HG02885 (cell line): ENCODE measurements at regions not wholly inside any gene's neighbourhood (a gene's known extent, or its start where the extent isn't known, plus 50 kb on each side); places are given as distances from the start of the nearest gene placed in this dataset.

Source experiments
- ATAC-seq: cut with Tn5 transposase; IDR thresholded peaks from one replicate; pipeline ENCODE4 v1.9.1; 2021; ENCODE audit warnings: mild to moderate bottlenecking; ENCODE audit not compliant: unreplicated experiment, poor library complexity

GRCh38 chr1:218948446-218948845 is 225.2 kb upstream of the LYPLAL1 start:
- ATAC-seq: no peak

DNA sequence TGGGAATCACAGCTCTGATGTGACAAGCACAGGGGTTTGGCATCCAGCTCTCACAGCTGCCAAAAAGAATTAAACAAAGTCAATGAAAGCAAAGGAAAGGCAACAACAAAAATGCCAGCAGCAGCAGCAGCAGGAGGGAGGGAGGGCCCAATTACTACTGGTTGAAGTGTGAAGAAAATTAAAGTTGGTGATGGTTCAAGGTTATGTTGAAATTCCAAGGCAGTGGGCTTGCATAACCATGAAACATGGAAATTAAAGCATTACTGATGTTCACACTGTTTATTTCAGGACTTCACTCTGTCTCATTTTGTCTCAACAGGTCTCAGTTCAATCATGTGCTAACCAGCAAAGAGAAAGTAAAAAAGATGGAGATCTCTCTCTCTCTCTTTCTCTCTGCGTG is 220.3 kb upstream of the LYPLAL1 start:
- no peak for ATAC-seq

DNA sequence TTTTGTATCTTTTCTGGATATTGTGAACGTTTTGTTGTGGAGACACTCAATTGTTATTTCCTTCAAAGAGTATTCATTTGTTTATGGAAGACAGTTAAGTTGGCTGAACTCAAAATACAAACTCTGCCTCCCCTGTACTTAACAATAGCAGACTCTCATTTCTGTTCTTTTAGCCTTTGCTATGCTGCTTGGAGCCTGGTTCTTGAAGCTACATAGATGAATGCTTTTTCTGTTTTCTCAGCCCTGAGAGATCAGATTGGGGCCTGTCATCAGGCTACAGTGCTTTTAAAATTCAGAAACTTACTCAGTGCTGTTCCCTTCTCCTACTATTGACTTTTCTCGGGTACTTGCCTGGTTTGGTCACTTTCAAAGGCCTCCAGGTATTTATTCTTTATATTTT is 215.7 kb upstream of the LYPLAL1 start:
- no peak for ATAC-seq

GRCh38 chr1:218959784-218960183 is 213.9 kb upstream of the LYPLAL1 start:
- ATAC-seq: no peak

DNA sequence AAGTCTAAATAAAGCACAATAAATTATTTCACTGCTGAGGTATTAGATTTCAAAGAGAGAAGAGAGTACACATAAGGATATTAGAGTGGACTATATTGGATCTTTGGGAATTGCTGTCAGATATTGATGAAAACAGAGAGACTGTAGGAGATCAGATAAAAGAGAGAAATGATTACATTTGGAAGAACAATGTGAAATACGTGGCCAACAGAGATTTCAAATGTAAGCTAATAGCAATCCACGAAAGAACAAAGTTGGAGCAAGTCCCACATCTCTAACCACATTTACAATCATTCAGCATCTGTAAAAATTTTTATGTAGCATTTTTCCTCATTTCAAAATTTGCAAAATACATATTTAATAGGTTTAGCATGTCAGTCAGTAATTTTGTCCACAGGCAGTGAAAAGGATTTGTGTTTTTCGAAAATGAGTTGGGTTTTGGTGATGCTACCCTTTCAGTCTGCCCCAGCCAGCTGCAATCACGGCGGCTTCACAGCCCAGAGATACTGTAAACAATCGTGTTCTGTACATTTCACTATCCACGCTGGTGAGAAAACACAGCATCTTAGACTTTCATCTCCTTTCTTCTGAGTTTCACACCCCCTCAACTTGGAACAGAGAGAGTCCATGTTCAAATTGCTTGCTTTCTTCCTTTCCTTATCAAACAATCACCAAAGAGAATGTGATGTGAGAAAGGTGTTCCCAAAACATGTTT is 209.1 kb upstream of the LYPLAL1 start:
- no peak for ATAC-seq

DNA sequence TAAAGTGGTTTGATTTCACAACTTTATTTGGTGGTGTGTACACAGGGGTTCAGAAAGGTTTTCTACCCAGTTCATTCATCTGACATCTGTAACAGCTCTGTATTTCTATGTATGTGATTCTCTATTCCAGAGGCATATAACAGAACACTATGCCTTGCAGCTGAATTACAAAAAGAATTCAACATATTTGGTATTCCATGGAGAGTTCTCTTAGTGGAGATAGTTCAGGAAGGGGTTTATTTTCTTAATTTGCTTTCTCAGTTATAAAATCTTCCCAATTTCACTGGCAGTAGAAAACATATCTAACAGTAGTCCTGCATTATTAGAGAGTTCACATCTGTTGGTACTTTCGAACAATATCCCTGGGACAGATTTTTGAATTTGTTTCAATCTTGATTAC is 207.9 kb upstream of the LYPLAL1 start:
- no peak for ATAC-seq

- no peak for ATAC-seq
These were observed 206.4 kb upstream of the LYPLAL1 start for GRCh38 chr1:218967254-218967653.

DNA sequence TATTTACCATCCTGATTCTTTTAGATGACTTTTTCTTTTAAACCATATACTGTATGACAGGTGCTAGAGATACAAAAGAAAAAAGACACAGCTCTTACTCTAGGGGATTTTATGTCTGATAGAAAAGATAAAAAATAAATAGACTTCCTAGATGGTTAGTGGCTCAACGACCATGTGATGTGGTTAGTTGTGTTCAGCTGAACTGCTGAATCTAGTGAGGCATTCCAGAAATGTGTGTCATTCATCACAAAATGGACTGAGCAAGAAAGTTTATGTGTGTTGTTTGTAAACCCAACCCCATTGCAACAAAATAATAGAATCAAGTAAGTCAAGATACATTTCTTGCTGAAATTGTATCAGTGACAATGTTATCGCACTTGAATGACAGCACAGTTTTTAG is 205.8 kb upstream of the LYPLAL1 start:
- no peak for ATAC-seq

DNA sequence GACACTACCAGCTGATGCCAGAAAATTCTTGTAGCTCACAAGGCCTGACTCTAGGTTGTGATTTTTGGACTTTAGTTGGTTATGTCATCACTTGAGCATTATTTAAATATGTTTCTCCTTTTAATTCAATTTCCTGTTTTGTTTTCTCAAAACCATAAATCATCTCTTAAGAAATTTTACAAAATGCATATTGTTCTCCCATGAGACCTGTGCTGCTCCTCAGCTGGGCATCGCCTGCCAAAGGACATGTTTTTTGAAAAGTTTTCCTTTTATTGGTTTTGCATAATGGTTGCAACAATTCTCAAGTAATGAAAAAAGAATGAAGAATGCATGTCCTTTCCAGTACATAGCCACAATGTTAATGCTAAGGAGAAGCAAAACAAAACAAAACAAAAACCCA is 204.7 kb upstream of the LYPLAL1 start:
- no peak for ATAC-seq

GRCh38 chr1:218970397-218970990 is 203.2 kb upstream of the LYPLAL1 start:
- no peak for ATAC-seq

GRCh38 chr1:218971156-218971555 is 202.5 kb upstream of the LYPLAL1 start:
- ATAC-seq: no peak

- ATAC-seq: no peak
These were observed 192.8 kb upstream of the LYPLAL1 start for GRCh38 chr1:218980881-218981280.

DNA sequence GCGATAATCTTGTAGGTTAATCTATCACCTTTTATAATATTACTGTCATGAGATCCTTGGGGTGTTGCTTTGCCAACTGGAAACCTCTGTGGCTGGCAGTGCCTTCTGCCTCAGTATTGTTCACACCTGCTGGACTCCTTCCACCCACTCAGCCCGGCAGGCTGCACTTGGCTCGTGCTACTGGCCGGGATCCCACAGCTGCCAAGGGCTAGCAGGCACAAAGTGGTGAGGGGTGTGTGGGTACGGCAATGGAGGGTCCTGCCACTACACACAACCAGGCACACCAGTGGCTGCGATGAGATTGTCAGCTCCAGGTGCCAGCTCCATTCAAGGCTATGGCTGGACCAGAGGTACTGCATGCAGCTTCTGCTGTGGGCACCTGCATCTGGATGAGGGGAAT is 191.2 kb upstream of the LYPLAL1 start:
- ATAC-seq: no peak

DNA sequence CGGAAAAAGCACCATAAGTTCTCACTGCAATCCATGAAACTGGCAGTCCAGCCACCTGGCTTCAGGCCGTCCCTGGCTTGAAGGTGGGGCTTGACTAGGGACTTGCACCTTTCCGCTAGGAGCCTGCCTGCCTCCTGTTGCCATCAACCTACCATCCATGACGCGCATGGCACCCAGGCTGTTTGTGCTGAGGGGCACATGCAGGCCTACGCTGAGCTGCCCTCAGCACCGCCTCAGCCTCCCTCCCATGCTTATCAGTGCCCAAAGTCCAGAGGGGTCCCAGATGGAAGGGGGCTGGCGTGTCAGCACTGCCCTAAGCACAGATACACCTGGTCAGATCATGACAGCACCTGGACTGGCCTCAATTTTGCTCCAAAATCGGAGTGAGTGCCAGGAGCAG is 190.2 kb upstream of the LYPLAL1 start:
- no peak for ATAC-seq

DNA sequence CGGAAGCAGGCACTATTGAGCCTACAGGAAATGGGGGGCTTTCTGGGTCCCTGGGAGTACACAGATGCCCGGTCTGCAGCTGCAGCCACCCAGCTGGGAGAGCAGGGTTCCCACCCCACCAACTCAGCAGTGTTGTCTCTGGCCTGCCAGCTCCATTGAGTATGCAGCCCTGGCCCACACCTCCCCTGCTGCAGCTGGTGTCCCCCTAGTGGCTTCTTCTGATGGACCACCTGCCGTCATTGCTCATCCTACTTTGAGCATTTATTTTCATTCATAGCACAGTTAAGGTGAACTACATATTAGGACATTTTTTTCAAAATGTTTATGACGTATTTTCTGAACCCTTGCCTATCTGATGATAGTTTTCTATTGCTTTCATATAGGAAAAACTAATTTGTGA is 189.8 kb upstream of the LYPLAL1 start:
- no peak for ATAC-seq

DNA sequence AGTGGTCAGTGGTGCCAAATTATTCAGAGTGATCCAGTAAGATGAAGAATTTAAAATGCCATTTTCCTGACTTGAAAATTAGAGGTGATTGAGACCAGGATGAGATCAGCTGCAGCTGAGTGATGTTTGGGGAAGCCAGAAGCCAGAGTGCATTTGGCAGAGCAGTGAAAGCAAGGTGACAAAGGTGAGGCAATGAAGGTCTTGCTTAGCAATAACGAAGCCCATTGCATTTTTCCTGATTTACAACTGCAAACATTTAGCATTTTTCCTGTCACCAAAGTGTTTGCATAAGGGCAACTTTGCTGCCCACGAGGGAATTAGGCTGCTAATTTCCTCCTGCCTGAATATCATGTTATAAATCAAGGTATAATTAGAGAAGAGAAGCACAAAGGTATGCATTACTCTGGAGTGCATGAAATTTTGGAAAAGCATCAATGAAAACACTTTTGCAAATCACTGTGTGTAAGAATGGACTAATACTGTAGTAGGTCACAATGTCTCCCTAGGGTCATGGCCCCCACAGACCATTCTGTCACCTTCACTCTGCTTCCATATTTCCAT is 188.2 kb upstream of the LYPLAL1 start:
- ATAC-seq: no peak

GRCh38 chr1:218986816-218987215 is 186.9 kb upstream of the LYPLAL1 start:
- ATAC-seq: no peak

- ATAC-seq: no peak
These were observed 183.7 kb upstream of the LYPLAL1 start for GRCh38 chr1:218990019-218990418.

- no peak for ATAC-seq
These were observed 182.6 kb upstream of the LYPLAL1 start for GRCh38 chr1:218991089-218991488.

GRCh38 chr1:218994615-218995014 is 179.1 kb upstream of the LYPLAL1 start:
- no peak for ATAC-seq

GRCh38 chr1:218995091-218995665 is 178.5 kb upstream of the LYPLAL1 start:
- no peak for ATAC-seq

GRCh38 chr1:218996362-218996761 is 177.3 kb upstream of the LYPLAL1 start:
- ATAC-seq: no peak
